NT2/D1 (cell line): ENCODE measurements at regions not wholly inside any gene's neighbourhood (a gene's known extent, or its start where the extent isn't known, plus 50 kb on each side); places are given as distances from the start of the nearest gene placed in this dataset.
A peak's percentile ranks its signal among the peaks of the same experiment; 100 is the strongest.
"Not testable (repeated sequence)": the region's sequence is repeated elsewhere in the genome, so short reads cannot be mapped to it uniquely, and the experiment has no call there.

Experiments
- DNase-seq: peaks from one replicate; pipeline ENCODE4 v3.0.0-alpha.2; 2011; ENCODE audit warnings: low read depth, low spot score
- H3K27me3 ChIP-seq: 2 replicates; pipeline ENCODE4 v1.6.0; 2011; ENCODE audit warnings: mild to moderate bottlenecking; ENCODE audit not compliant: insufficient read length, insufficient read depth
- H3K36me3 ChIP-seq: 2 replicates; pipeline ENCODE4 v1.6.1; 2011; ENCODE audit warnings: mild to moderate bottlenecking, low read length, mixed read lengths; ENCODE audit not compliant: insufficient read depth, insufficient read length
- H3K4me1 ChIP-seq: 2 replicates; pipeline ENCODE4 v1.5.1; 2011; ENCODE audit not compliant: insufficient read depth, insufficient read length
- H3K4me3 ChIP-seq: 2 replicates; pipeline ENCODE4 v1.5.1; 2011; ENCODE audit warnings: low read depth; ENCODE audit not compliant: insufficient read length
- H3K9ac ChIP-seq: 2 replicates; pipeline ENCODE4 v1.6.0; 2011; ENCODE audit warnings: low read depth; ENCODE audit not compliant: insufficient read length
- H3K9me3 ChIP-seq: 2 replicates; pipeline ENCODE4 v1.5.1; 2011; ENCODE audit warnings: mild to moderate bottlenecking, low read length; ENCODE audit not compliant: insufficient read depth
- SUZ12 ChIP-seq: IDR thresholded peaks from 2 replicates; pipeline ENCODE4 v1.6.1; 2011; ENCODE audit not compliant: insufficient read length, insufficient read depth; ENCODE audit errors: extremely low read depth
- YY1 ChIP-seq: IDR thresholded peaks from 2 replicates; pipeline ENCODE4 v1.6.1; 2011; ENCODE audit not compliant: insufficient read length, insufficient read depth
- ZNF274 ChIP-seq: IDR thresholded peaks from 2 replicates; pipeline ENCODE4 v1.6.1; 2011; ENCODE audit warnings: mild to moderate bottlenecking, low read depth, low read length

DNA sequence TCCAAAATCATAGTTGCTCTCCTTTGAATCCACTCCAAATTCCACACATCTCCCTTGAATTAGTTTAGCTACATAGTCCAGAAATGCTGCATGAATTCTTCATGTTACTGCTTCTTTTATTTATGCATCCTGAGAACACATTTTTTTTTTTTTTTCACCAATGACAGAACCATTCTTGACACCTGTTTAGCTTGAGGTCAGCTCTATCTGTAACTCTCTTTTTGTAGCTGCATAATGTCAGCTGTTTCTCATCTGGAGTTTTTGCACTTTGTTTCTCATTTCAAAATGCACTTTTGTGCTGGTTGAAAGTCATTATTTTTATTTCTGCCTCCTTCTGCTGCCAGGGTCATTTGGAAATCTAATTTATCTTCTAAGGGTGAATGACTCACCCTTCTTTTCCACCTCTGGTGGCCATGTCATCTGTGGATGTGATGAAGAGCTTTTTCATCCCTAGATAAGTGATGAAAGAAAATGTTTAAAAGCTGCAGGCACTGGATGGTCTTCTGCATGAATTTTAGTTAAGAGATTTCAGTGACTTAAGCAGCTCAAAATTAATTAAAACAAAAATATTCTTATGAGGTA is 93.7 kb downstream of the JRKL start:
- Histone ChIP-seq H3K4me3 (no peak overlapping the region), H3K36me3 (no peaks in the 10 kb centered on the region), H3K27me3 (no peaks in the 10 kb centered on the region), H3K9ac (no peak overlapping the region), H3K4me1 (no peaks in the 10 kb centered on the region), H3K9me3 (no peaks in the 10 kb centered on the region)
- TF ChIP-seq YY1 (no peak), SUZ12 (no peak), ZNF274 (no peak)
- DNase-seq, result no peak

DNA sequence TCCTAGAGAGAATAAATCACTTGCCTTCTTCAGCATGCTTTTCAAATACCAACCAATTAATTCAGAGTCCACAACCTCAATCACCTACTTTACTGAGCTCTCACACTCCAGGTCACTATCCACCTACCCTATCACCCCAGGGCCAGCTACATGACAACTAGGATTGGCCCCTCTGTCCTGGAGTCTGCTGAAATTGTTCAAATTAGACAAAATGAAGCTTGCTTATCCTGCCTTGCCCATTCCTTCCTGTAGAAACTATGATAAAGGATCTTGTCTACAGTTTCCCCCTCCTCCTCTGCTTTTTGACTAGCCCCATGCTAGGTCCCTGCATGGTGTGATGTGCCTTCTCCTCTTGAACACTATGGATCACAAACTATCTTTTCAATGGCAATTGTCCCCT is 94.5 kb downstream of the JRKL start:
- no peak overlapping the region for H3K9ac ChIP-seq
- H3K9me3 ChIP-seq, result no peaks in the 10 kb centered on the region
- no peaks in the 10 kb centered on the region for H3K27me3 ChIP-seq
- no peak overlapping the region for H3K4me3 ChIP-seq
- H3K4me1 ChIP-seq, result no peaks in the 10 kb centered on the region
- H3K36me3 ChIP-seq, result no peaks in the 10 kb centered on the region
- no peak for TF ChIP-seq ZNF274
- no peak for TF ChIP-seq YY1
- no peak for TF ChIP-seq SUZ12
- DNase-seq, result no peak

- DNase-seq, result peak; percentile 38
- H3K4me1 ChIP-seq, result no peaks in the 10 kb centered on the region
- H3K9ac ChIP-seq, result no peak overlapping the region
- H3K9me3 ChIP-seq, result no peaks in the 10 kb centered on the region
- H3K4me3 ChIP-seq, result peak overlapping the region; percentile 18
- TF ChIP-seq ZNF274, result no peak
- peak; percentile 14 for TF ChIP-seq YY1
- H3K36me3 ChIP-seq, result no peaks in the 10 kb centered on the region
- H3K27me3 ChIP-seq, result no peaks in the 10 kb centered on the region
These were observed 97.2 kb downstream of the JRKL start for GRCh38 chr11:96486890-96487611.

DNA sequence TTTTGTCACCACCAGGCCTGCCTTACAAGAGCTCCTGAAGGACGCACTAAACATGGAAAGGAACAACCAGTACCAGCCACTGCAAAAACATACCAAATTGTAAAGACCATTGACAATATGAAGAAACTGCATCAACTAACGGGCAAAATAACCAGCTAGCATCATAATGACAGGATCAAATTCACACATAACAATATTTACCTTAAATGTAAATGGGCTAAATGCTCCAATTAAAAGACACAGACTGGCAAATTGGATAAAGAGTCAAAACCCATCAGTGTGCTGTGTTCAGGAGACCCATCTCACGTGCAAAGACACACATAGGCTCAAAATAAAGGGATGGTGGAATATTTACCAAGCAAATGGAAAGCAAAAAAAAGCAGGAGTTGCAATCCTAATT is 99.1 kb downstream of the JRKL start:
- H3K36me3 ChIP-seq, H3K27me3 ChIP-seq: not testable (repeated sequence)

DNA sequence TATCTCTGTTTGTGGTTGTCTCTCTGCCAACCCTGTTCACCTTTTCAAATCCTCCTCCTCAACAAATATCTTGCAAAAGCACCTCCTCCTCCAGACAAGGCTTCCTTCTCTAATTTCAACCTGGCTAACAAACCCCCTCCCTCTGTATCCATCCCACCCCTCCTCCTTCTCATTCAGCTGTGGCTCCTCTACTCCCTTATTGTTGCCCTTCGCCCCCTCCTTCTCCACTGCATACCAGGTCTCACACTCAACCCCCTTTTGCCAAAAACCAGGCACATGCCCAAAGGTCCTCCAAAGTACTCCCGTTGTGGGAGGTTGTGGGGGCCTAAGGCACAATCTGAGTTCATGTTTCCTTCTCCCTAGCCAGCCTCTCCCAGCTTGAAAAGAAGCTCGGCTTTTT is 110.6 kb downstream of the JRKL start:
- no peaks in the 10 kb centered on the region for H3K4me1 ChIP-seq
- no peak overlapping the region for H3K4me3 ChIP-seq
- DNase-seq, result no peak
- no peak for TF ChIP-seq SUZ12
- TF ChIP-seq ZNF274, result no peak
- TF ChIP-seq YY1, result no peak
- H3K27me3 ChIP-seq, result no peaks in the 10 kb centered on the region
- no peaks in the 10 kb centered on the region for H3K36me3 ChIP-seq
- H3K9me3 ChIP-seq, result no peaks in the 10 kb centered on the region
- H3K9ac ChIP-seq, result no peak overlapping the region

More for the DNA sequence above, 99.1 kb downstream of the JRKL start:
- H3K9ac ChIP-seq, H3K4me1 ChIP-seq, DNase-seq, H3K4me3 ChIP-seq, H3K9me3 ChIP-seq: not testable (repeated sequence)

DNA sequence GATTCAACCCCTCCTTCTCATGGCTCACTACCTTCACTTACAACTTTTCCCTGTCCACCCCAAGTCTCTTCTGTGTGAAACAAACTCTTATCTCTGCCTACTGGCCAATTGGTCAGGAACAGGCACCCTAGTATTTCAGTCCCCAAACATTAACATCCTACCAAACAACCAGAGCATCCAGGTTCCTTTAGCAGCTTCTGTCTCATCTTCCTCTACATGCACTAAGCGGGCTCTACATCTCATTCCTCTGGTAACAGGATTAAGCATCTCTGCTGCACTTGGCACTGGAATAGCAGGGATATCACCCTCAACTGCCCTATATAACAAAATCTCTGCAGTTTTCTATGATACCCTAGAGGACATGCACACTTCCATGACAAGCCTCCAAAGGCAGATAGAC is 116.2 kb downstream of the JRKL start:
- DNase-seq, result no peak
- Histone ChIP-seq H3K9ac (no peak overlapping the region), H3K4me1 (no peaks in the 10 kb centered on the region), H3K9me3 (no peaks in the 10 kb centered on the region), H3K27me3 (no peaks in the 10 kb centered on the region), H3K36me3 (no peaks in the 10 kb centered on the region), H3K4me3 (no peak overlapping the region)
- no peak for TF ChIP-seq SUZ12

DNA sequence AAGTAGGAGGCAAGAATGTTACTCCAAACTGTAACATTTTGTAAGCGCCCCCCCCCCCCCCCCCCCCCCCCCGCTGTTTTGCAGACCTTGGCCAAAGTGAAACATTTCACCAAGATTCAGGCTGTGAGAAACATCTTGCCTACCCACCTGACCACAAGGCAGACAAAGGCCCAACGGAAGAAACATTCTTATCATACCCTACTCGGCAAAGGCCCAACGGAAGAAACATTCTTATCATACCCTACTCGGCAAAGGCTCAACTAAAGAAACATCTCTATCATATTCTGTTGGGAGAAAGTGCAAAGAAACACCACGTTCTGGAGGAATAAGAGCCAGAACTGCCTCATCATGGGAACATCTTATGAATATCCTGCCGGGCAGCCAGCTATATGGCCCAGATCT is 117.1 kb downstream of the JRKL start:
- no peaks in the 10 kb centered on the region for H3K4me1 ChIP-seq
- DNase-seq, result no peak
- H3K36me3 ChIP-seq, result no peaks in the 10 kb centered on the region
- no peak for TF ChIP-seq YY1
- TF ChIP-seq SUZ12, result no peak
- no peak for TF ChIP-seq ZNF274
- no peaks in the 10 kb centered on the region for H3K27me3 ChIP-seq
- no peak overlapping the region for H3K9ac ChIP-seq
- H3K9me3 ChIP-seq, result no peaks in the 10 kb centered on the region
- H3K4me3 ChIP-seq, result no peak overlapping the region

DNA sequence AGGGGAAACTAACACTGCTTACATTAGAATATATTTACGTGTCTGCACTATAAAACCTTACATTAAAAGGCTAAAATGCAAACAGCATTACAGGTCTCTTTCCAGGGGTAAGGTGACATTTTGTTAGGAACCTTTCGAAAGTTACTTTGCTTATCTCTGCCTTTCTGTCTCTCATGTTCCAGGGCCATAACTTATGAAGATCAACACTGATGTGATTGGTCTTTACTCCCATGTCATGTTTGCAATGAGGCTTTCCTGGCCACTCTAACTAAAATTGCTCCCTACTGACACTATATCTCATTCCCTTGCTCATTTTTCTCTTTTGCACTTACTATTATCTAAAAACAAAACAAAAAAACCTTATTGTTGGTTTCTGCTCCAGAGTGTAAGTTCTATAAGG is 119.0 kb downstream of the JRKL start:
- Histone ChIP-seq H3K9me3 (no peaks in the 10 kb centered on the region), H3K4me1 (no peaks in the 10 kb centered on the region), H3K27me3 (no peaks in the 10 kb centered on the region), H3K36me3 (no peaks in the 10 kb centered on the region), H3K9ac (no peak overlapping the region), H3K4me3 (no peak overlapping the region)
- DNase-seq, result no peak
- TF ChIP-seq ZNF274, result no peak
